HG03442 (cell line): ENCODE measurements at regions not wholly inside any gene's neighbourhood (a gene's known extent, or its start where the extent isn't known, plus 50 kb on each side); places are given as distances from the start of the nearest gene placed in this dataset.
"Not testable (repeated sequence)": the region's sequence is repeated elsewhere in the genome, so short reads cannot be mapped to it uniquely, and the experiment has no call there.

ENCODE experiments used
- ATAC-seq: cut with Tn5 transposase; IDR thresholded peaks from one replicate; pipeline ENCODE4 v1.9.1; 2021; ENCODE audit warnings: mild to moderate bottlenecking, moderate library complexity; ENCODE audit not compliant: unreplicated experiment

DNA sequence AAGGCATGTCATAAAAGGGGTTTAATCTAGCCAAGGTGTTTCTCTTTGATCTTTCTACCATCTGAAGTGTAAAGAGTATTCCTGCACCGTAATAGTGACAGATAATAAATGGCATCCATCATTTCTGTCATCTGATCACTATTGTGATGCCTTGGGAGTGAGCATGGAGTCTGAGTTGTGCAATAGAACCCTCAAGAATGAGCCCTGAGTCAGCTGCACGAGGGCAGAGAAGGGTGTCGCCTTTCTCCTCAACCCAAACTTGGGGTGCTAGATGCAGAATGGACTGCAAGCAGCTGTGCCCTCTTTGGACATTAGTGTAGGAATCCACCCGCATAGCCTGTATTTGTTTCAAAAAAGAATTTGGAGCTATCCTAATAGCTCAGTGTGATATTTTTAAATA, 115.2 kb downstream of the ZNF37A start:
- no peak for ATAC-seq

DNA sequence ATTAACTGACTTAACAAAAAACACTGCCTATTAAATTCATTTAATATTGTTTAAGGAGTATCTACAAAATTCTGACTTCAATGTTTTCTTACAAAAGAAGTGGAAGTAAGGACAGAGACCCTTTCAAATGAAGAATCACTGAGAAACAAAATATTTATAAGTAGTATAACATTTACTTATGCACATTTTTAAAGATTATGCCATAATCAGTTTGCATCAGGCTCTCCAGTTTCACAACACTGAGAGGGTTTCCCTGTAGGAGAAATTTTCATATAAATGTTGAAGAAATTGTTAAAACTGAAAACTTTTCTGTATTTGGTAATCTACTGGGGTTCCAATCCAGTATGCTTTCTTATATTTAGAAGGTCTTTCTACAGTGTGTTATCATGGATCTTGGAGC, 115.6 kb downstream of the ZNF37A start:
- ATAC-seq = not testable (repeated sequence)

- ATAC-seq = no peak
These were observed 118.3 kb downstream of the ZNF37A start for GRCh38 chr10:38212460-38212859.

DNA sequence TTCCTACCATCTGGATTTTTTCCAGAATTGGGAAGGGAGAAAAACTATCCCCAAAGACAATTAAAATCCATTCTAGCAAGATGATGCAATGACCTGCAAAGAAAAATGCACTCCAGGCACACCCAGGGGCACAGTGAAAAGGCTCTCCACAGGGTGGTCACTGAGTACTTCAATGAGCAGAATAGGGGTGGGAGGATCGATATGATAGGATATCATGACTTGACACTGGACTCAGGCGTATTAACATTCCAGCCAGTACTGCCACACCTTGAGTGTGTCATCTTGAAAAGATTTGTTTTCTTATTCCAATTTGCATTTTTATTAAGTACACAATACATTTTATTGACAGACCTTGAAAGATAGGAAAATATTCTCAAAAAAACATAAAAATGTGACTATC, 132.2 kb downstream of the ZNF37A start:
- no peak for ATAC-seq

DNA sequence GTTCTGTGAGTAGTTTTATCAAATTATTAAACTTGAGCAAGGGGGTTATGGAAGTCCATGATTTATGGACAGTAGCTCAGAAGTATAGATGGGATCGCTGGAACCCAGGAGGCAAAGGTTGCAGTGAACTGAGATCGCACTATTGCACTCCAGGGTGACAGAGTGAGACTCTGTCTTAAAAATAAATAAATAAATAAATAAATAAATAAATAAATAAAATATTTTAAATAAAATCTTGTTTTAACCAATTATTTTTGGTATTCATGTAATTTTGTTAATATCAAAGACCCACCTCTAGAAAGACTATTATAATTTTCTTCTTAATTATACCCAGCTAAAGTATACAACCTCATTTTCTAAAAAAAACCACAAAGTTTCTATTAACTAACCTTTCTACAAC, 134.3 kb downstream of the ZNF37A start:
- no peak for ATAC-seq

DNA sequence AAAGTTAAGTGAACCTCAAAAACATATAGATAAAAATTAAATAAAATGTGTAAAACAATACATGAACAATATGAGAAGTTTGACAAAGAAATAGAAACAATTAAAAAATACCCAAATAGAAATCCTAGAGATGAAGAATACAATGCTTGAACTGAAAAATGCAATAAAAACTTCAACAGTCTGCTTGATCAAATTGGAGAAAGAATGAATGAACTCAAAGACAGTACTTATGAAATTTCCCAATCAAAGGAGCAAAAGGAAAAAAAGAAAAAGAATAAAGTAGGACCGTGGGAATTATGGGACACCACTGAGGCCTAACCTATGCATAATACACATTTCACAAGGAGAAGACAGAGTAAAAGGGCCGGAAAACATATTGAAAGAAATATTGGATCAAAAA, 144.3 kb downstream of the ZNF37A start:
- ATAC-seq = not testable (repeated sequence)

GRCh38 chr10:38242061-38242649, 148.0 kb downstream of the ZNF37A start:
- ATAC-seq = not testable (repeated sequence)

- not testable (repeated sequence) for ATAC-seq
These were observed 154.0 kb downstream of the ZNF37A start for GRCh38 chr10:38248113-38248512.

DNA sequence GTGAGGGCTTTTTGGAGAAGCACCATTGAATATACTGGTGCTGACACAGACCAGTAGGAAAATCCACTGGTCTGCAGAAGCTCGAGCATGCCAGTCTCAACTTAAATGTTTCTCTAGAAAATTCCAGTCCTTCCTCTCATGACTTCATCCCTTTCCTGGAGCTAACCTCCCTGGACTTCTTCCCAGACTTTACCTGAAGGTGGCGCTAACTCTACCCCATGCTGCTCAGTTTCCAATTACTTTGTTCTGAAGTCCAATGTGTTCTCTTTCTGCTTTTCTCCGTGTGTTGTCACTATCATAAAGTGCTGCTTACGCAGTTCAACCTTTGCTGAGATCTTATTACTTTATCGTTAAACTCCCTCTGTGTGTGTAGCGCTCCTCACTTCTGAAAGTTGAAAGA, 158.4 kb downstream of the ZNF37A start:
- not testable (repeated sequence) for ATAC-seq

DNA sequence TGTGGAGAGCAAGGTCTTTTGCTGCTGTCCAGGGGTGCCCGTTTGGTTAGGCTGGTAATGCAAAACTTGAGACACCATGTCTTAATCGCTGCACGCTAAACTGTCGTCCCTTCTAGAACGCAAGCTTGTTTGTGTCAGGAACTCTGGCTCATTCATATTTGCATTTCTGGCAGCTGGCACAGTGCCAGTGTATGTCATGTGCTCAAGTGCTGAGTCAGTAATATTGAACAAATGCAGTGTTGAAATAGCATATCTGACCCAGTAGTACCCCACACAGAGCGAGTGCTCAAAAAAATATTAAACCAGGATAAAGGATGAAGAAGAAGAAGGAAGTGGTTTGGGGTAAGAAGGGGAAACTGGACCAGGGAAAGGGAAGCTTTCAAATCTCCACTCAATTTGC, 173.4 kb downstream of the ZNF37A start:
- ATAC-seq = not testable (repeated sequence)

GRCh38 chr10:38271031-38271430, 176.9 kb downstream of the ZNF37A start:
- ATAC-seq = not testable (repeated sequence)

GRCh38 chr10:38274879-38275278, 180.7 kb downstream of the ZNF37A start:
- not testable (repeated sequence) for ATAC-seq

- ATAC-seq = not testable (repeated sequence)
These were observed 198.4 kb downstream of the ZNF37A start for GRCh38 chr10:38292560-38292959.

GRCh38 chr10:38310111-38310510, 216.0 kb downstream of the ZNF37A start:
- not testable (repeated sequence) for ATAC-seq

DNA sequence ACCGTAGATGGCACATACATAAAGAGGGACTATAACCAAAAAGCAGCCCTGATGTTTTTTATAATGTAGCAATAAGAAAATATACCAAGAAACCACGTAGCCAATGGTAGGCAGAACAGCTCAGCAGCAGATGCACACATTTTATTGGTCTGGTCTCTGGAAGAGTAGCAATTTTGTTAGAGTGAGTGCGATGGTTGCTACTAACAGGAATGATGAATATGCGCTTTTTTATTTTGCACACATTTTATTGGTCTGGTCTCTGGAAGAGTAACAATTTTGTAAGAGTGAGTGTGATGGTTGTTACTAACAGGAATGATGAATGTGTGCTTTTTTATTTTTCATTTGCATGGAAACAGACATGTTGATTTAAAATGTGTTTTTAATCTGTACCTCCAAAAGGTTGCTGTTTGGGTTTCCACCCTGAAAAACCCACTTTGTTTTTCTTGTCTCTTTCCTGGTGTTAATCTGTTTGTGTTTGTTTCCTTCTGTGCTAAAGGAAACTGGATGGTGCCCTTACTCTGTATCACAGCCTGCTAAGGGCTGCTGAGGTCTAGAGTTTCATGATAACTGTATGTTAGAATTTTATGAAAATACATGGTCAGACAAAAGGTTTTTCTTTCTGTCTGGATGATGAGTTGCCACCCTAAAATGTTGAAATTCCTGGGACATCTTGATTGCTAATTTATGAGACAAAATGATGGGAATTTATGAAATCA, 221.1 kb downstream of the ZNF37A start:
- not testable (repeated sequence) for ATAC-seq

DNA sequence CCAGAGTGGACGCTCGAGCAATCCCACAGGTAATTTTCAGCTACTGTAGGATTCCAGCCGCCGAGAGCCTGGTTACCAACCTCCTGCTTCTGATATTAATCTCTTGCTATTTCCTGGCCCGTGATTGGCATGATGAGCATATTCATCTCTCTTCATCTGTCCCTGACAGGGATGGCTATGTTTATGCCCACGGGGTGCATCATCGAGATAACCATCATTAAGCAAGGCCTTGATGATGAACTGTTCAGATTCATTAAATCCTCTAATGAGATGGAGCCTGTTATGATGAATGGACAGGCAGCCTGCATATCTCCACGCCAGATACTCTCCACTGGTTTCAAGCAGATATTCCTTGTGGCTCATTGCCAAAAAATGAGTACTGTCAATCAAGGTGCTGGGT, 227.3 kb downstream of the ZNF37A start:
- ATAC-seq = not testable (repeated sequence)

GRCh38 chr10:38330306-38330705, 236.2 kb downstream of the ZNF37A start:
- ATAC-seq = not testable (repeated sequence)

DNA sequence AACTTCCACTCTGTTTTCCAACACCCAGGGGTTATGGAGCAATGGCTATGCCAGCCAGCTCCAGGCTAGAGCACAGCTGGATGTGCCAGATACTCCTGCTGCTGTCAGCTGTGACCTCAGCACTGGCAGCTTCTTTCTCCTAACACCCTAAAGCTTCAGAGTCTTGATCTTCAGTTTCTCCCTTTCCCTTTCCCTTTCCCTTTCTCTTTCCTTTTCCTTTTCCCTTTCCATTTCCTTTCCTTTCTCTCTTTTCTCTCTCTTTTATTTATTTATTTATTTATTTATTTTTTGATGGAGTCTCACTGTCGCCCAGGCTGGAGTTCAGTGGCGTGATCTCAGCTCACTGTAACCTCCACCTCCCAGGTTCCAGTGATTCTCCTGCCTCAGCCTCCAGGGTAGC, 237.0 kb downstream of the ZNF37A start:
- ATAC-seq = not testable (repeated sequence)

DNA sequence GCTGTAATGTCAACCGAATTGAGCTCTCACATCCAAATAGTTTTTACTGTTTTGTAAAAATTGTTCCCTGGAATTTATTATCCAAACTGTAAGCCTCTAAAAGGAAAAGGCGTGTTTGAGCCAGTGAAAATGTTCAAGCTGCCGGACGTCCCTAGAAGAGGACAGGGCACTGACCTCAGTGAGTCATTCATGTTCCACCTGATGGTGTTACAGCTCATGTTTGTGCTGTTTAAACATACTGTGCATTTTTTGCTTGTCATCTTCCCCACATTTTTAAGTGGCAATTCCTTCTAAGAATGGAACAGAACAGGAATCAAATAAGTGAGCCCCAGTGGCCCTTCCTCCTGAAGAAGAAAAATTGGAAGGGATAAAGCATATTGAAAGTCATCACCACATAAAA, 239.6 kb downstream of the ZNF37A start:
- ATAC-seq = not testable (repeated sequence)

DNA sequence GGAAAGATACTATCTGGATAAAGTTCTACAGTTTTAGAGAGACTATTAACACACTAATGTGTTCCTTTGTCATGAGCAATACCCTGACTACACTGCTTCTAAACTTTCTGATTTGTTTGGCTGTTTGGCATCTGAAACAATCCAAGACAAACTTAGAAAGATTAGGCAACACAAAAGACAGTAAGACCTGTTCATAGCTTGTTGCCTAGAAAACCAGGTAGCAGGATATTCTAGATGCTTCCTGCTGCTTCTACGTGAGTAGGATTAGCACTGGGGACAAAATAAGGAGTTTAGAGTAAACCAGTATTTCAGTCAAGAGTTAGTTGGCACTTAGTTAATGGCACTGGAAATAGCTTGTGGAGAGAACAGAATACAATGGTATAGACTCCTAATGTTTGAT, 256.5 kb downstream of the ZNF37A start:
- ATAC-seq = not testable (repeated sequence)

GRCh38 chr10:38354410-38354809, 260.3 kb downstream of the ZNF37A start:
- not testable (repeated sequence) for ATAC-seq

DNA sequence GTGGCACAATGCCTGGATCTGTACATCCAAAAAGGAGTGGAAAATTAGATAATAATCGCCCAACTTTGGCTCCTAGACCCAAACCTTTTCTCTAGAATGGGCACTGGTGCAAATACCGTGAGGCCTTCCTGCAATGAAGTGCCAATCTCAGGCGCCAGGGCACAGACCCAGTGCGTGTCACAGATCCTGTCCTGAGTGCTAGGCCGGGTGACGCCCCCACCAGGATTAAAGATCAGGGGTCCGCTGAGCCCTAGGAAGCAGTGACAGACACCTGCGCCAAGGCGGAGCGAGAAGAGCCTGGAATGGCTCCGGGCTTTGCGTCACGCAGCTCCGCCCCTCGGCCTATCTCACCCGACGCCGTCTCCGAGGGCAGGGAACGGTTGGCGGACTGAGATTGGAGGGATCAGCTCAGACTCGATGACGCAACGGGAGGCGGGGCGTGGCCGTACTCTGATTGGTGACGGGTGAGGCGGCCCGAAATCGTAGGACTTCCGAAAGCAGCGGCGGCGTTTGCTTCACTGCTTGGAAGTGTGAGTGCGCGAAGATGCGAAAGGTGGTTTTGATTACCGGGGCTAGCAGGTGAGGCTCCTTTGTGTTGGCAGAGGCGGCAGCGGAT, 261.9 kb downstream of the ZNF37A start:
- peak; percentile 99 for ATAC-seq
